Esophagus squamous epithelium (tissue), 5 donors: ENCODE measurements at regions not wholly inside any gene's neighbourhood (a gene's known extent, or its start where the extent isn't known, plus 50 kb on each side); places are given as distances from the start of the nearest gene placed in this dataset.

Experiments used
- DNase-seq: peaks from one replicate; lab custom pipeline; 2025; lab: John Stamatoyannopoulos, UW
- H3K27ac ChIP-seq, 4 donors: fragments of 200-600 bp; sonication (generic); one replicate each; pipeline ENCODE4 v1.5.1; 2016 to 2019; ENCODE audit warnings: mild to moderate bottlenecking in 1 of 4
- H3K27me3 ChIP-seq, 4 donors: fragments of 200-600 bp; sonication (generic); 1 replicate in 3 of 4; 2 replicates in 1 of 4; pipeline versions ENCODE4 v1.5.1 to v1.6.0; 2017 to 2021; ENCODE audit warnings: antibody characterized with exemption in 1 of 4
- H3K36me3 ChIP-seq, 3 donors: fragments of 200-600 bp; sonication (generic); one replicate each; pipeline ENCODE4 v1.5.1; 2016 to 2019
- H3K4me1 ChIP-seq, 3 donors: fragments of 200-600 bp; sonication (generic); one replicate each; pipeline ENCODE4 v1.5.1; 2017 to 2019
- H3K4me3 ChIP-seq, 4 donors: fragments of 200-600 bp; sonication (generic); 1 replicate in 3 of 4; 2 replicates in 1 of 4; pipeline ENCODE4 v1.5.1; 2016 to 2019; ENCODE audit warnings: mild to moderate bottlenecking in 2 of 4, moderate library complexity in 1 of 4
- H3K9me3 ChIP-seq, 3 donors: fragments of 200-600 bp; sonication (generic); one replicate each; pipeline ENCODE4 v1.5.1; 2016 to 2019
- CTCF ChIP-seq, 6 experiments: fragments of 450-650 bp in 4 of 6; fragments of 200-600 bp in 2 of 6; sonication (generic) in 2 of 6; IDR thresholded peaks; one replicate each; pipeline ENCODE4 v1.5.1; 2016 to 2019; ENCODE audit warnings: antibody characterized with exemption in 6 of 6, mild to moderate bottlenecking in 4 of 6, moderate library complexity in 4 of 6
- POLR2A ChIP-seq, 4 donors: fragments of 450-650 bp; IDR thresholded peaks; one replicate each; pipeline ENCODE4 v1.6.1; 2017; ENCODE audit warnings: antibody characterized with exemption in 4 of 4, mild to moderate bottlenecking in 4 of 4, moderate library complexity in 3 of 4
- WGBS, 2 donors: methylation state at CpG; one replicate each; pipeline ENCODE4 v1.1.5; 2018; 5-methylcytosine and 5-hydroxymethylcytosine counted together
- intact Hi-C: fragments of 100-400 bp; cut with DNase I; formaldehyde crosslinking; loops from one replicate; pipeline ENCODE4 v1.15.0; 2022
- donor health status: DM: yes; HTN: yes; CAD: no.

DNA sequence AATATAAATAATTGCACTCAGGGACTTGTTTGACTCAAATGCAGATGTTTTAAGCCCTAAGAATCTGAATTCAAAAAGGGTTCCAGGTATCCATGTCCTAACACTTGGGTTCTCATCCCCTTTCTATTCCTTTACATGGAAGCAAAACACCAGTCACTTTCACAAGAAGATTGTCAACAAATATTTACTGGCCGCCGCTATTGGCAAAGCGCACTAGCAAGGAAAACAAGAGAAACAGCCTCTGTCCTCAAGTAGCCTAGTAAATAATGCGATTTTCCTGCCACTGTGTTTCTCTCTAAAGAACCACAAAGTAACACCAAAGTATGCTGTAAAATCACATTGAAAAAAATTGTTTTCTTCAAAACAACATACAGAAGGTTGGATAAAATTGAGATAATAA is 66.7 kb upstream of the EZH2 start:
- WGBS, 2 donors, result 90 to 96% methylated on average over 4 of the region's 4 CpGs
- no peaks in the 10 kb centered on the region for H3K36me3 ChIP-seq
- TF ChIP-seq POLR2A (IDR thresholded peaks at IDR 0.05) (no peak), CTCF (IDR thresholded peaks at IDR 0.05) (no peak)
- peaks cover 0 to 10% (median 0%) of the 10 kb centered on the region in 3 donors for H3K4me1 ChIP-seq
- DNase-seq, result no peak
- intact Hi-C loops, result no loop called here
- H3K27me3 ChIP-seq, result no peaks in the 10 kb centered on the region
- no peak overlapping the region for H3K27ac ChIP-seq
- no peaks in the 10 kb centered on the region for H3K9me3 ChIP-seq
- no peak overlapping the region for H3K4me3 ChIP-seq

DNA sequence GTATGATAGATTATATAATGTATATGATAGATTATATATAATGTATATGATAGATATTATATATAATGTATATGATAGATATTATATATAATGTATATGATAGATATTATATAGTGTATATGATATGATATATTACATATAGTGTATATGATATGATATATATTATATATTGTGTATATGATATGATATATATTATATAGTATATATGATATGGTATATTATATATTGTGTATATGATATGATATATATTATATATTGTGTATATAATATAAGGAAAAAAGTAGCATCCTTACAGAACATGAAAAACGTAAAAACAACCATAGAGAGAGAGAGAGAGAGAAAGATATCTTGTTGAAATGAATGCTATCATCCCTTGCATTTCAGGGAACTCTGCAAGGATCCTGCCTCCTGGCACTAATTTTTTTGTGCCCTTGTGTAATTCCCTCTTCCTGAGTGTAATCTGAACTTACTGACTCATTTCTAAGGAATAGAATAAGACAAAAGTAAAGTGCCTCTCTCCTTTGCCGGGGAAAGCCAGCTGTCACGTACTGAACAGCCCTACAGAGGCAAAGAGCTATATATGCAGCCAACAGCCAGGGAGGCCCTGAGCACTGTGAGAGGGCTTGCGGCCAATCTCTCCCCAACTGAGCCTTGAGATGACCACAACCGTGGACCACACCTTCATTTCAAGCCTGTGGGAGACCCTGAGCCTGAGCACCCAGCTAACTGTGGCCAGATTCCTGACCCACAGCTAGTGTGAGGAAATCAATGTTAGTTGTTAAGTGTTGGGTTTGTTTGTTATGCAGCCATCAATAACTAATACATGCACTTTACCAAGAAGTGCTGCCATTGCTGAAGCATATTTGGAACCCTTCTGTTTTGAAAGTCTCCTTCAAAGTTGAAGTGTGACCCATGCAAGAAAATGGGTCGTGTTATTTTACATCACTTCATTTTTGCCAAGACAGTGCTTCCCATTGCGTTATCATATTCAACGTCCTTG is 61.1 kb upstream of the EZH2 start:
- DNase-seq, result no peak
- intact Hi-C loops, result no loop called here
- Histone ChIP-seq H3K4me3 (no peak overlapping the region), H3K4me1 (peaks cover 0 to 13% (median 0%) of the 10 kb centered on the region in 3 donors), H3K27me3 (no peaks in the 10 kb centered on the region), H3K9me3 (no peaks in the 10 kb centered on the region), H3K36me3 (no peaks in the 10 kb centered on the region), H3K27ac (no peak overlapping the region)
- WGBS, 2 donors, result 64 to 76% methylated on average over 5 to 7 of the region's 8 CpGs
- TF ChIP-seq POLR2A (IDR thresholded peaks at IDR 0.05) (no peak), CTCF (IDR thresholded peaks at IDR 0.05) (no peak)

DNA sequence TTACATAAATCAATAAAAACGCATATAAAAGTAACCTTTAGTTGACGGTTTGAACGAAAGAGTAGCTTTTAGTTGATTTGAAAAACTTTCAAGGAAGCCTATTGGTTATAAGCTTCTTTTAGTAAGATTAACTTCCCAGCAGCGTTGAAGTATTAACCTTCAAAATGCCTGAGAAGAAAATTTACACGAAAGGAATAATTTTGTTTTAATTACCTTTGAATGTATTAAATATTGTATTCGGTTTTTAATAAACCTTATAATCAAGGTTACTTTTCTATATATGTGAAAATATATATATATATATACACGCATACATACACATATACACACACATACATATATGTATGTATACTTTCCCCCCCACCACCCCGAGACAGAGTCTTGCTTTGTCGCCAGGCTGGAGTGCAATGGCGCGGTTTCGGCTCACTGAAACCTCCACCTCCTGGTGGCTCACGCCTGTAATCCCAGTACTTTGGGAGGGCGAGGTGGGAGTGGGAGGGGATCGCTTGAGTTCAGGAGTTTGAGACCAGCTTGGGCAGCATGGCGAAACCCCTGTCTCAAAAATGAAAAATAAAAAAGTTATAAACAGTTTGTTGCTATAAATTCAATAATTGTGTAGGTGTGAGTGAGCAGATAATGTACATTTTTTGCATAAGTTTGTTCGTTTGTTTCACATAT is 57.6 kb upstream of the EZH2 start:
- peak overlapping the region; percentile 72 to 75 (median 73) for H3K4me3 ChIP-seq
- no peaks in the 10 kb centered on the region for H3K36me3 ChIP-seq
- peaks cover 0 to 23% (median 0%) of the 10 kb centered on the region in 3 donors for H3K4me1 ChIP-seq
- intact Hi-C loops, result no loop called here
- no peak for DNase-seq
- 2 to 11% methylated on average over 12 to 15 of the region's 17 CpGs for WGBS, 2 donors
- H3K27me3 ChIP-seq, result no peaks in the 10 kb centered on the region
- TF ChIP-seq CTCF (IDR thresholded peaks at IDR 0.05) (peak; percentile 12 to 69 (median 43)), POLR2A (IDR thresholded peaks at IDR 0.05) (no peak)
- H3K9me3 ChIP-seq, result no peaks in the 10 kb centered on the region
- H3K27ac ChIP-seq, result peak overlapping the region; percentile 89 to 94 (median 92)

DNA sequence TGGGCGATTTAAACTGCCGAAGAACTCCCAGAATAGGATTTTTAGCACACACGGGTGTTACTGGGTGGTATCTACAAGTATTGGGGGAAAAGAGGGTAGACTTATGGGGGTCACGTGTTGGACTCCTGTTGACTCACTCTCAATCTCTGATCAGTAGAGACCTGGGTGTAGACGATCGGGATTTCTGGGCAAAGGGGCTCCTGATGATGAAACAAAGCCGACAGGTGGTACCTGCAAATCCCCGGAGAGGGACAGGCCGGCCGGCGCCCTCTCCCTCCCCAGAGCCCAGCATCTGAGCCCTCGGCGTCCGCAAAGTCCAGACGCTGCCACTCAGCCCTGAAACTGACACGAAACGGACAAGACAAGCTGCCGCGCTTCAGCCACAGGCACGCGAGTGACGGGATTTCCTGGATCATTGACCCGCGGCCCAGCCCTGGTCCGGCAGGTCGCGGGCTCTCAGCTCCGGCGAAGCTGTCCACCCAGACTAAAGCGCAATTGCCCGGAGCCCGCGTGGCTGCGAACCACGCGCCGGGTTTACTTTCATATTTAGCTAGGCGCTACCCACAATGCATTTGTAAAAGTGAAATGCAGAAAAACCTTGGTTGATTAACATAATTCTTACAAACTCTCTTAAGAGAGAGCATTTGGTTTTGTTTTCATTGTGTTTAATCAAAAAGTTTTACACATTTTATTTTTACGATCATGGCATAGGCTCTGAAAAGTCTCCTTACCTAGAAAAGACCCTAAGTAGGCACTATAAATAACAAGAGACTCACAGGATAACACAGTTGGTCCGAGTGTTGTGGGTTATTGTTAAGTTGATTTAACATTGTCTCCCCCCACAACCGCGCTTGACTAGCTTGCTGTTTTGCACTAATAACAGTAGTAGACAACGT is 56.9 kb upstream of the EZH2 start:
- H3K4me1 ChIP-seq, result peaks cover 0 to 23% (median 0%) of the 10 kb centered on the region in 3 donors
- no peaks in the 10 kb centered on the region for H3K9me3 ChIP-seq
- TF ChIP-seq POLR2A (IDR thresholded peaks at IDR 0.05), result peak in 1 of 4 donors; percentile 32
- TF ChIP-seq CTCF (IDR thresholded peaks at IDR 0.05), result peak in 1 of 6 experiments; percentile 7
- DNase-seq, result peak; percentile 24
- H3K27ac ChIP-seq, result peak overlapping the region; percentile 89 to 94 (median 92)
- intact Hi-C loops, result no loop called here
- H3K4me3 ChIP-seq, result peak overlapping the region; percentile 72 to 75 (median 73)
- H3K27me3 ChIP-seq, result no peaks in the 10 kb centered on the region
- no peaks in the 10 kb centered on the region for H3K36me3 ChIP-seq
- 0 to 3% methylated on average over 21 to 33 of the region's 43 CpGs for WGBS, 2 donors
